ENCODE measurements at regions not wholly inside any gene's neighbourhood (a gene's known extent, or its start where the extent isn't known, plus 50 kb on each side); places are given as distances from the start of the nearest gene placed in this dataset.

DNA sequence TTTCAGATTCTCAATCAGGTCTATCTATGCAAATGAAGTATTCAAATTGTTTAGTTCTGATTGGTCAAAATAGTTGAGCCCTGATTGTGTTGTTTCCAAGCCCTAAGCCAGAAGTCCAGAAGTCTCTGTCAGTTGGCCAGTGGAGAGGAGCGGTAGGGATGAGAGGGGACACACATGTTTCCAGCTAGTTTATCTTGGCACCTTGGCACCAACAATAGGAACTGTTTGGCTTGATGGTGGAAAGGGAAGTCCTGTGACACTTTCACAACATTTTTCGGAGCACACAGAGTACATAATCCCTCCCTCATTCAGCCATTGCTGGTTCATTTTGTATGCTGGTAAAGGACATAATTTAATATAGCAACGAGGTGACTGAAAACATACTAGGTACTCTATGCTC lies 1661.6 kb downstream of the SUCLG1 start:
- Histone ChIP-seq H3K9me3 (replicated peaks; ENCODE audit: control insufficient read depth, insufficient read depth, low read length) (no peaks in the 10 kb centered on the region), H3K36me3 (ENCODE audit: control insufficient read depth in 2 of 2, insufficient read depth in 2 of 2, low read length in 1 of 2) (no peaks in the 10 kb centered on the region), H3K79me2 (ENCODE audit: control insufficient read depth, insufficient read depth, low read length) (no peaks in the 10 kb centered on the region), H4K20me1 (ENCODE audit: control insufficient read depth, insufficient read depth) (no peaks in the 10 kb centered on the region), H3K9ac (ENCODE audit: control insufficient read depth, insufficient read depth, low read length) (no peak overlapping the region), H2AFZ (ENCODE audit: control insufficient read depth, low read depth, low read length) (no peak overlapping the region), H3K4me3 (no peak overlapping the region), H3K4me1 (ENCODE audit: control insufficient read depth, insufficient read depth, low read length) (no peaks in the 10 kb centered on the region), H3K27ac (ENCODE audit: control insufficient read depth, insufficient read depth) (no peak overlapping the region), H3K27me3 (replicated peaks in 1 of 2; ENCODE audit: control insufficient read depth in 2 of 2, insufficient read depth in 2 of 2, low read length in 1 of 2) (no peaks in the 10 kb centered on the region), H3K4me2 (ENCODE audit: control insufficient read depth, insufficient read depth) (no peak overlapping the region)
- in situ Hi-C loops (cut with MboI) = no loop called here
- SMC1A ChIA-PET (ENCODE audit: uncharacterized antibody, unreplicated experiment) = no interaction called here
- intact Hi-C loops (cut with micrococcal nuclease; ENCODE audit: unreplicated experiment) = no loop called here
- RAD21 ChIA-PET (ENCODE audit: unreplicated experiment) = no interaction called here
- BruUV-seq (replicated peaks) = no TSS peak
- ATAC-seq (no peak), FAIRE-seq (no peak), DNase-seq (ENCODE audit: low read depth, low spot score) (no peak)
- POLR2A ChIA-PET = no interaction called here
- WGBS (ENCODE audit: insufficient coverage, insufficient replicate concordance, low lambda C conversion rate, missing lambda C conversion rate) = 34% methylated on average over 3 of the region's 3 CpGs
- CTCF ChIA-PET = no interaction called here
- no peak for TF ChIP-seq MYC (IDR thresholded peaks at IDR 0.05; ENCODE audit: insufficient read depth, insufficient read length, insufficient replicate concordance, low read length, severe bottlenecking)
- TF ChIP-seq, protein P1, sequence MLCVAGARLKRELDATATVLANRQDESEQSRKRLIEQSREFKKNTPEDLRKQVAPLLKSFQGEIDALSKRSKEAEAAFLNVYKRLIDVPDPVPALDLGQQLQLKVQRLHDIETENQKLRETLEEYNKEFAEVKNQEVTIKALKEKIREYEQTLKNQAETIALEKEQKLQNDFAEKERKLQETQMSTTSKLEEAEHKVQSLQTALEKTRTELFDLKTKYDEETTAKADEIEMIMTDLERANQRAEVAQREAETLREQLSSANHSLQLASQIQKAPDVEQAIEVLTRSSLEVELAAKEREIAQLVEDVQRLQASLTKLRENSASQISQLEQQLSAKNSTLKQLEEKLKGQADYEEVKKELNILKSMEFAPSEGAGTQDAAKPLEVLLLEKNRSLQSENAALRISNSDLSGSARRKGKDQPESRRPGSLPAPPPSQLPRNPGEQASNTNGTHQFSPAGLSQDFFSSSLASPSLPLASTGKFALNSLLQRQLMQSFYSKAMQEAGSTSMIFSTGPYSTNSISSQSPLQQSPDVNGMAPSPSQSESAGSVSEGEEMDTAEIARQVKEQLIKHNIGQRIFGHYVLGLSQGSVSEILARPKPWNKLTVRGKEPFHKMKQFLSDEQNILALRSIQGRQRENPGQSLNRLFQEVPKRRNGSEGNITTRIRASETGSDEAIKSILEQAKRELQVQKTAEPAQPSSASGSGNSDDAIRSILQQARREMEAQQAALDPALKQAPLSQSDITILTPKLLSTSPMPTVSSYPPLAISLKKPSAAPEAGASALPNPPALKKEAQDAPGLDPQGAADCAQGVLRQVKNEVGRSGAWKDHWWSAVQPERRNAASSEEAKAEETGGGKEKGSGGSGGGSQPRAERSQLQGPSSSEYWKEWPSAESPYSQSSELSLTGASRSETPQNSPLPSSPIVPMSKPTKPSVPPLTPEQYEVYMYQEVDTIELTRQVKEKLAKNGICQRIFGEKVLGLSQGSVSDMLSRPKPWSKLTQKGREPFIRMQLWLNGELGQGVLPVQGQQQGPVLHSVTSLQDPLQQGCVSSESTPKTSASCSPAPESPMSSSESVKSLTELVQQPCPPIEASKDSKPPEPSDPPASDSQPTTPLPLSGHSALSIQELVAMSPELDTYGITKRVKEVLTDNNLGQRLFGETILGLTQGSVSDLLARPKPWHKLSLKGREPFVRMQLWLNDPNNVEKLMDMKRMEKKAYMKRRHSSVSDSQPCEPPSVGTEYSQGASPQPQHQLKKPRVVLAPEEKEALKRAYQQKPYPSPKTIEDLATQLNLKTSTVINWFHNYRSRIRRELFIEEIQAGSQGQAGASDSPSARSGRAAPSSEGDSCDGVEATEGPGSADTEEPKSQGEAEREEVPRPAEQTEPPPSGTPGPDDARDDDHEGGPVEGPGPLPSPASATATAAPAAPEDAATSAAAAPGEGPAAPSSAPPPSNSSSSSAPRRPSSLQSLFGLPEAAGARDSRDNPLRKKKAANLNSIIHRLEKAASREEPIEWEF (IDR thresholded peaks at IDR 0.05; ENCODE audit: insufficient replicate concordance, low read depth, low read length) = no peak
- no peak for TF ChIP-seq SP1 (IDR thresholded peaks at IDR 0.05; ENCODE audit: low read depth, low read length)
- TF ChIP-seq, protein P2, sequence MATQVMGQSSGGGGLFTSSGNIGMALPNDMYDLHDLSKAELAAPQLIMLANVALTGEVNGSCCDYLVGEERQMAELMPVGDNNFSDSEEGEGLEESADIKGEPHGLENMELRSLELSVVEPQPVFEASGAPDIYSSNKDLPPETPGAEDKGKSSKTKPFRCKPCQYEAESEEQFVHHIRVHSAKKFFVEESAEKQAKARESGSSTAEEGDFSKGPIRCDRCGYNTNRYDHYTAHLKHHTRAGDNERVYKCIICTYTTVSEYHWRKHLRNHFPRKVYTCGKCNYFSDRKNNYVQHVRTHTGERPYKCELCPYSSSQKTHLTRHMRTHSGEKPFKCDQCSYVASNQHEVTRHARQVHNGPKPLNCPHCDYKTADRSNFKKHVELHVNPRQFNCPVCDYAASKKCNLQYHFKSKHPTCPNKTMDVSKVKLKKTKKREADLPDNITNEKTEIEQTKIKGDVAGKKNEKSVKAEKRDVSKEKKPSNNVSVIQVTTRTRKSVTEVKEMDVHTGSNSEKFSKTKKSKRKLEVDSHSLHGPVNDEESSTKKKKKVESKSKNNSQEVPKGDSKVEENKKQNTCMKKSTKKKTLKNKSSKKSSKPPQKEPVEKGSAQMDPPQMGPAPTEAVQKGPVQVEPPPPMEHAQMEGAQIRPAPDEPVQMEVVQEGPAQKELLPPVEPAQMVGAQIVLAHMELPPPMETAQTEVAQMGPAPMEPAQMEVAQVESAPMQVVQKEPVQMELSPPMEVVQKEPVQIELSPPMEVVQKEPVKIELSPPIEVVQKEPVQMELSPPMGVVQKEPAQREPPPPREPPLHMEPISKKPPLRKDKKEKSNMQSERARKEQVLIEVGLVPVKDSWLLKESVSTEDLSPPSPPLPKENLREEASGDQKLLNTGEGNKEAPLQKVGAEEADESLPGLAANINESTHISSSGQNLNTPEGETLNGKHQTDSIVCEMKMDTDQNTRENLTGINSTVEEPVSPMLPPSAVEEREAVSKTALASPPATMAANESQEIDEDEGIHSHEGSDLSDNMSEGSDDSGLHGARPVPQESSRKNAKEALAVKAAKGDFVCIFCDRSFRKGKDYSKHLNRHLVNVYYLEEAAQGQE (IDR thresholded peaks at IDR 0.05; ENCODE audit: low read depth, low read length) = no peak
- no peak for TF ChIP-seq DPF2 (IDR thresholded peaks at IDR 0.05)
- no peak for TF ChIP-seq POLR2A (IDR thresholded peaks at IDR 0.05; ENCODE audit: low read depth, low read length)
- TF ChIP-seq ZSCAN29 (IDR thresholded peaks at IDR 0.05) = no peak
- no peak for TF ChIP-seq CHD2 (IDR thresholded peaks at IDR 0.05; ENCODE audit: borderline replicate concordance, low read depth, low read length)
- TF ChIP-seq, protein P3, sequence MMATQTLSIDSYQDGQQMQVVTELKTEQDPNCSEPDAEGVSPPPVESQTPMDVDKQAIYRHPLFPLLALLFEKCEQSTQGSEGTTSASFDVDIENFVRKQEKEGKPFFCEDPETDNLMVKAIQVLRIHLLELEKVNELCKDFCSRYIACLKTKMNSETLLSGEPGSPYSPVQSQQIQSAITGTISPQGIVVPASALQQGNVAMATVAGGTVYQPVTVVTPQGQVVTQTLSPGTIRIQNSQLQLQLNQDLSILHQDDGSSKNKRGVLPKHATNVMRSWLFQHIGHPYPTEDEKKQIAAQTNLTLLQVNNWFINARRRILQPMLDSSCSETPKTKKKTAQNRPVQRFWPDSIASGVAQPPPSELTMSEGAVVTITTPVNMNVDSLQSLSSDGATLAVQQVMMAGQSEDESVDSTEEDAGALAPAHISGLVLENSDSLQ (IDR thresholded peaks at IDR 0.05) = no peak
- TF ChIP-seq TCF7 (IDR thresholded peaks at IDR 0.05; ENCODE audit: borderline replicate concordance) = no peak
